HL-60/S4 (cell line): ENCODE measurements at regions not wholly inside any gene's neighbourhood (a gene's known extent, or its start where the extent isn't known, plus 50 kb on each side); places are given as distances from the start of the nearest gene placed in this dataset.
"Not testable (repeated sequence)": the region's sequence is repeated elsewhere in the genome, so short reads cannot be mapped to it uniquely, and the experiment has no call there.

Experiments
- in situ Hi-C: fragments of 300-500 bp; cut with MboI; formaldehyde crosslinking; loops from 2 replicates; pipeline ENCODE4 v1.14.3; 2022; ENCODE audit warnings: low sequenced_read_pairs

DNA sequence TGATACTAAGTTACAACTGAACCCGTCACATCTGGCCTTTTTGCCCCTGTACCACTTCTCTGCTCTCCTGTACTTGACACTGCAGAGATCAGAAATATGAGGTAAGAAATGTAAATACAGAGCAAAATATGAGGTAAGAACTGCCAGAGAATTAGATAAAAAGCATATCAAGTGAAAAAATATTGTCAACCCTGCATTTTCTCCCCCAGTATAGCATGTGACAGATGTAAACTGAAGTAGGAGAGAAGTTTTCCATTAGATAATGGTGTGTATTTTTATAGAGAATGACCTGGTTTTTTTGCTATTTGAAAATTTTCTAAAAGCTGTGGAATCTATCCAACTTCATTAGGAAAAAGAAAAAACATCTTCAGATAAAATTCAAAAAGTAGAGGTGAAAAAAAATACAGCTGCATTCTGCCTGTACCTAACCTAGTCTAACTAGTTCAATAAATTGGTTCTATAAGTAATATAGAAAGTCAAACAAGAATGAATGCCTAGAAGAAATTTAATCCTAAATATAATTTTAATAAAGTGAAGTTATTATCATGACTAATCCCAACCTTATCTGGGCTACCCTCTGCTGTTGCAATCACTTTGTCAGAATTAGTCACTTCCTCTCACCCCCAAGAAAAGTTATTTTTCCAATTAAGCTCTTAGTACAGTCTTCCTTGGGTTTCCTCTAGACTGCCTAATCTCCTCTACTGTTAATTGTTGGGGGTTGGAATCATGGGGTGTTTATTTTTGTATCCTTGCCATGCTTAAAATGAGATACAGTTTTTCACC, 210.0 kb downstream of the RASSF9 start:
- in situ Hi-C loops = no loop called here

DNA sequence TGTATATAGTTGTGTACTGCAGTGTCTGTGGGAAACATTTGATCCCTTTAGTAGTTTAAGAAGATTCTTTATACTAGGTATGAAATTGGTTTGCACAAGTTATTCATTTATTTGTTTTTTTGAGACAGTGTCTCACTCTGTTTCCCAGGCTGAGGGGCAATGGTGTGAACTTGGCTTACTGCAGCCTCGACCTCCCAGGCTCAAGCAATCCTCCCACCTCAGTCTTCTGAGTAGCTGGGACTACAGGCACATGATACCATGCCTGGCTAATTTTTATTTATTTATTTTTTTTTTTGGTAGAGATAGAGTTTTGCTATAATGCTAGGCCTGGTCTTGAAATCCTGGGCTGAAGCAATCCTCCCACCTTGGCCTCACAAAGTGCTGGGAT, 209.4 kb downstream of the RASSF9 start:
- in situ Hi-C loops = no loop called here

- in situ Hi-C loops = no loop called here
Observed at GRCh38 chr12:85627584-85627983, 208.6 kb downstream of the RASSF9 start.

DNA sequence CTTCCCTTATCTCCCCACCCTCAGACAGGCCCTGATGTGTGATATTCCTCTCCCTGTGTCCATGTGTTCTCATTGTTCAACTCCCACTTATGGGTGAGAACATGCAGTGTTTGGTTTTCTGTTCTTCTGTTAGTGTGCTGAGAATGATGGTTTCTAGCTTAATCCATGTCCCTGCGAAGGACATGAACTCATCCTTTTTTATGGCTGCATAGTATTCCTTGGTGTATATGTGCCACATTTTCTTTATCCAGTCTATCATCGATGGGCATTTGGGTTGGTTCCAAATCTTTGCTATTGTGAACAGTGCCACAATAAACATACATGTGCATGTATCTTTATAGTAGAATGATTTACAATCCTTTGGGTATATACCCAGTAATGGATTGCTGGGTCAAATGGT, 207.6 kb downstream of the RASSF9 start:
- in situ Hi-C loops = not testable (repeated sequence)

GRCh38 chr12:85630851-85631250, 205.4 kb downstream of the RASSF9 start:
- in situ Hi-C loops = no loop called here

DNA sequence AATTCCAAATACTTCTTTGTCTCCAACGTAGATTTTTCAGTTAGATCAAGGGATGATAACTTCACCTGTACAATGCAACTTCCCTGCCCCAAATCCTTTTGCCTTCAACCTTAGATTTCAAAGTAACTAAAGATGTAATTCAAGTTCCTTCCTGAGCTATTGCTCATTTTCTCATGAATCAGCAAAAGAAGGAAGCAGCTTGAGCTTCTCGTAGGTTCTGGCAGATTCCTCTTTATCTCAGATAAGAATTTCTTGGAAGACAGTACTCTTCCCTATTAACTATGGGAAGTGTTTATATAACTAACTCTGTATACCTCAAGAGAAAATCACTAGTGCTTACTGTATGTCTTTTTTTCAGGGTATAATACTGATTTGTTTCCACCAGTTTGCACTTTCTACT, 203.8 kb downstream of the RASSF9 start:
- in situ Hi-C loops = no loop called here

GRCh38 chr12:85633491-85633890, 202.7 kb downstream of the RASSF9 start:
- in situ Hi-C loops = no loop called here

DNA sequence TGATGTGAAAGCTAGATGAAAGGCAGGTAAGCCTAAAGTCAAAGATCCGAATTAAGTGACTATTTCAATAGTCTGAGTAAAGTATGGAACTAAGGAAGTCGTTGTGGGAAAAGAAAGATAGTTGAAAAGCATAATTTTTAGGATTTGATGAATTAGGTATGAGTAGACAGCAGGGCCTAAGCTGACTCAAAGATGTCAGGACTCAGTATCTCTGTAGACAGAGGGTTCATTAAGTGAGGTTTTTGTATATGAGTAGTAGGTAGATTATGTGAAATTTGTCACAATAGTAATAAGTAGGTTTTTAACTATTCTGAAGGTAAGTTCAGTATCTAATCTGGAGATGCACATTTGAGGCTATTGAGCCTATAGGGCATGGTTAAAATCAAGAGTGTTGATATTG, 196.4 kb downstream of the RASSF9 start:
- in situ Hi-C loops = no loop called here

DNA sequence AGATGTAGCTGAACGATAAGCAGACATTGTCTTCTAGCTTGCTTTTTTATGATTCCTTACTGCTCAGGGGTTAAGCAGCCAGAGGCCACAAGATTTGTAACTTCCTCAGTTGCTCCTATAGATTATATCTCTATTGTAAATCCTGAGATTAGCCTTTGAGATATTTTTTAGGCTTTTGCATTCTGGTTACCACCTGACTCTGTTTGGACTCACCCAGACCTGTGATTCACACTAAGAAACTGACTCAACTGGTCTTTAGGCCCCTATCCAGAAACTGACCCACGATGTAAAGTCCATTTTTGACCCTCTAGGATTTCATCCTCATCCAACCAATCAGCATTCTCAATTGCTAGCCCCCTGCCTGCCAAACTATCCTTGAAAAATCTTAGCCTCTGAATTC, 194.4 kb downstream of the RASSF9 start:
- in situ Hi-C loops = no loop called here

DNA sequence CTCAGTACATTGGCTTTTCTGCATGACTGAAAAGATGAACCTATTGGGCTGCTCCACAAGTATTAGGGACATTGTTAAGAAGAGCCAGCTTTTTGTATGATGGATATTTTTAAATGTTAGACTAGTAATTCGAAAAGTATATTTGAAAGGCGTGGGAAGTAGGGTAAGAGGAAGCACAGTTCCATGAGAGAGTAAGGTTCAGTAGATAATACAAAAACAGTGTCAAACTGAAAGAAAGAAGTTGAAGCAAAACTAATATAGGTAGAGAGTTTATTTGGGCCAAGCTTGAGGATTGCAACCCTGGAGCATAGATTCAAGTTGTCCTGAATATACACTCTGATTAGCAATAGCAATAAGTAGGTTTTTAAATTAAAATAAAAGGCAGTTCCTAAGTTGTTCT, 193.9 kb downstream of the RASSF9 start:
- in situ Hi-C loops = no loop called here

GRCh38 chr12:85642808-85643207, 193.4 kb downstream of the RASSF9 start:
- in situ Hi-C loops = no loop called here

- in situ Hi-C loops = no loop called here
Observed at GRCh38 chr12:85644508-85644907, 191.7 kb downstream of the RASSF9 start.

DNA sequence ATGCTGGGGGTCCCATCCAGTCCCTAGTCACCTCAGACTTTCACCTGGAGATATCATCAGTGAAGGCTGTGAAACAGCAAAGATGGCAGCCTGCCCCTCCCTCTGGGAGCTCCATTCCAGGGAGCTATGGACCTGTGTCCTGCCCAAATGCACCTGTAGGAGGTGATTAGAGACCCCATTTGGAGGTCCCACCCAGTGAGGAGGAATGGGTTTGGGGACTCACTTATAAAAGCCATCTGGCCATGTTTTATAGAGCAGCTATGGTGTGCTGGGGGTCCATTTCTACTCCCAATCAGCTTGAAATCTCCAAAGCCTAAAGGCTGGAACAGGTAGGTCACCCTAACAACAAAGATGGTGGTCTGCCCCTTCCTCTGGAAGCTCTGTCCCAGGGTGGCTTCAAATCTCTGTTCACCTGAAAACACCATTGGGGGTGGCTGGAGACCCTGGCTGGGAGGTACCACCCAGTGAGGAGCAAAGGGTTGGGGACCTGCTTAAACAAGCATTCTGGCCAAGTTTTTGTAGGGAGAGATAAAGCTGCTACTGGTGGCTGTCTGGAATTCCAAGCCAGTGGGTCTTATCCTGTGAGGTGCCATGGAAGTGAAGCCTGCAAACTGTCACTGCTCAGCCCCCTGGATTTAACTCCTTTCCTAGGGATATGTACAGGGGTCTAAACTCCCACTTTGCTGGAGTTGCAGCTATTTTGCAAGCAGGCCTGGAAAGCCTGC, 182.3 kb downstream of the RASSF9 start:
- in situ Hi-C loops = no loop called here

DNA sequence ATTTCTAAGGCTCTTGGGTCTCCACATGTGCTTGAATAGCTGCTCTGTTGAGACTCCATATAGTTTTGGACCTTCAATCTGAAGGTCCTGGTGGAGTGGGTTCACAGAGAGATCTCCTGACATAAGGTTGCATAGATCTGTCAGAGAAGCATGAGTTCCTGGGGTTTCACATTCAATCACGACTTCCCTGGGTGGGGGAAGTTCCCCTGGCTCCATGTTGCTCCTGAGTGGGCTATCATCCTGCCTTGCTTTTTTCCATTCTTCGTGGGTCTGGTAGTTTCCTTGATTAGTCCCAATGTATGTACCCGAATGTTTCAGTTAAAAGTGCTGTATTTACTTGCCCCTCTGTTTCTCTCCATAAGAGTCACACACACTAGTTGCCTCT, 181.8 kb downstream of the RASSF9 start:
- in situ Hi-C loops = no loop called here

DNA sequence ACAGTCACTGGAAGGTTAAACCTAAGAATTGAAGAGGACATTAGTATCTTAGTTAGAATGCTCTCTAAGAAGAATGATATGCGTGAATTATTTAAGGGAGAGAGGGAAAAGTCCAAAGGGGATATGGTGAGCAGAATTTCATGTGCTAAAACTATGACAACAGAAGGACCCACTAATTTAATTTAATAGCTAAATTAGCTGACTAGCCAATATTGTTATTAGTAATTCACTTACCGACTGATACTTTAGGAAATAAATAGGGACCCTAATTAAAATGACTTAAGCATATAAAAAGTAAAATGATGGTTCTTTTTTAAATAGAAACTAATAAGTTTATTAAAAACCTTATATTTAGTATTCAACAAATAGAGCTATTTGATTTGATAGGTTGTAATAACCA, 179.6 kb downstream of the RASSF9 start:
- in situ Hi-C loops = no loop called here

DNA sequence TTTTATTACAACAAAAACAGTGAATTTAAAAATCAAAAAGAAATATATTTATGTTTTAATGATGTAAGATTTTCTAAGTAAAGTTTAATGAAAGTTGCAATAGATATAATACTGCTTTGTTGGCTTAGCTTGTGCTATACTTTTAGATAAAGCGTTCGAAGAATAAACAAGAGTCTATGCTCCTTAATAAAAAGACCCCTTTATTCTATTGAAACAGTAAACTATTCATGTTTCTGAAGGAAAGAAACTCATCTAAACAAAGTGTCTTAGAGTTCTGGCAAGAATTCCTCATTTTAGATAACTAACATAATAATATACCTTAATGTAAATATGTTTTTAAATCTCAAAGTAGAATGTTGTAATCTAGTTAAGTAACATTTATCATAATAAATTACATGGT, 179.0 kb downstream of the RASSF9 start:
- in situ Hi-C loops = no loop called here

- in situ Hi-C loops = no loop called here
Observed at GRCh38 chr12:85657836-85658630, 178.2 kb downstream of the RASSF9 start.

DNA sequence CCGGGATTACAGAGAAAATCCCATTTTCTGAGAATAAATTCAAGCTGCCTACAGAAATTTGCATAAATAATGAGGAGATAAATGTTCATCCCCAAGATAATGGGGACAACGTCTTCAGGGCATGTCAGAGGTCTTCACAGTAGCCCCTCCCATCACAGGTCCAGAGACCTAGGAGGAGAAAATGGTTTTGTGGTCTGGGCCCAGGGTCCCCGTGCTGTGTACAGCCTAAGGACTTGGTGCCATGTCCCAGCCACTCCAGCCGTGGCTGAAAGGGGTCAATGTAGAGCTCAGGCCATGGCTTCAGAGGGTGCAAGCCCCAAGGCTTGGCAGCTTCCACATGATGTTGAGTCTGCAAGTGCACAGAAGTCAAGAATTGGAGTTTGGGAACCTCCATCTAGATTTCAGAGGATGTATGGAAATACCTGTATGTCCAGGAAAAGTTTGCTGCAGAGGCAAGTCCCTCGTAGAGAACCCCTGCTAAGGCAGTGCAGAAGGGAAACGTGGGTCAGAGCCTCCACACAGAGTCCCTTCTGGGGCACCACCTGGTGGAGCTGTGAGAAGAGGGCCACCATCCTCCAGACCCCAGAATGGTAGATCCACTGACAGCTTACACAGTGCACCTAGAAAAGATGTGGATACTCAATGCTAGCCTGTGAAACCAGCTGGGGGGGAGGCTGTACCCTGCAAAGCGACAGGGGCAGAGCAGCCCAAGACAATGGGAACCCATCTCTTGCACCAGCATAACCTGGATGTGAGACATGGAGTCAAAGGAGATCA, 176.3 kb downstream of the RASSF9 start:
- in situ Hi-C loops = no loop called here

DNA sequence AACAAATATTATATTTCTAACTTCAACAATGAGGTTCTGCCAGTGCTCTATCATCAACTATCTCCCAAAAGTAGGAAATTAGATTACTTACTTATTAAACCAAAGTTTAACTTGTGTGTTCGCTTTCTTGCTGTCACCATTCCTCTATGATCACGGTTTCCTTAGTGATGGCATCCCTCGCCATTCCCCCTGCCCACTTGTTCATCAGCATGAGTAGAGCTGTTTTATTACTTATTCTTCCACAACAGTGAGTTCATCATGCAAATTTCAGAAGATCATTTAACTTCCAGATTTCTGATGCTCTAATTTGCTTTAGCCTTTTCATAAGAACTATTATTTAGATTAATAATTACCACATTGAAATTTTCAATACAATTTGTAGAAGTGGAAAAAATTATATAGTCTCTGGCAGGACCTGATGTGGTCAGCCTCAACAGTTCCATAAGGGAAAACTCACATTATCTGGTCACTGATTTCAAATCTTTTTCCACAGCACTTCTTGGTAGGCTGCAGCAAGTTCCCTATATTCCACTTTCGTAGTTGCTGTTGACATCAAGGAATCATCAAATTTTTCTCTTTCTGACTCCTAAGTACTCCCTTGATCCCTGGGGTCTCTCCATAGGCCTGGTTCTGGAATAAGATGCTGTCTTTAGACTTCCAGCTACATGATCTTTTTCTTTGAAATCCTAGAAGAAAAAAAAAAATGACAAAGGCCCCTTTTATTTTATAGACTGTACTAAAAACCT, 174.6 kb downstream of the RASSF9 start:
- in situ Hi-C loops = no loop called here

DNA sequence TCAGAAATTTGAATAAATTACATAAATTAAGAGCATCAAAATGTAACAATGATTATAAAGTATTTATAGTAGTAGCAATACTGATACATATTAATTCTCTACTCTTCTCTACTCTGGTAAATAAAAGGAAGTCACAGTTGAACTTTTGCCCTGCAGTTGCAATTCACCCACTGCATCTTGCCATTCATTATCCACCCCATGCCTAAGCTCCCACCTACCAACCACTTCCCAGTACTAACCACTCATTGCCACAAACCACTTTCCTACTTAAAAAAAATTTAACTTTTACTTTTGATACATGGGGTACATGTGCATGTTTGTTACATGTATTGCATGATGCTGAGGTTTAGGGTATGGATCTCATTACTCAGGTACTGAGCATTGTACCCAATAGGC, 174.0 kb downstream of the RASSF9 start:
- in situ Hi-C loops = no loop called here
